ENCODE measurements at regions not wholly inside any gene's neighbourhood (a gene's known extent, or its start where the extent isn't known, plus 50 kb on each side); places are given as distances from the start of the nearest gene placed in this dataset.

GRCh38 chr4:106424426-106424825, 55.8 kb upstream of the GIMD1 start:
- Histone ChIP-seq H3K36me3 (no peaks in the 10 kb centered on the region), H3K9me3 (no peaks in the 10 kb centered on the region), H3K4me3 (ENCODE audit: low read depth, low read length) (no peak overlapping the region), H3K4me1 (no peaks in the 10 kb centered on the region), H3K27me3 (no peaks in the 10 kb centered on the region)
- DNase-seq: no peak
- no peak for TF ChIP-seq CTCF (IDR thresholded peaks at IDR 0.05; ENCODE audit: low read depth, low read length)

- no peak for TF ChIP-seq CTCF (IDR thresholded peaks at IDR 0.05; ENCODE audit: low read depth, low read length)
- no peak for DNase-seq
- no peak overlapping the region for H3K4me3 ChIP-seq (ENCODE audit: low read depth, low read length)
Observed at GRCh38 chr4:106423791-106424190, 55.2 kb upstream of the GIMD1 start.

GRCh38 chr4:106422766-106423165, 54.2 kb upstream of the GIMD1 start:
- no peaks in the 10 kb centered on the region for H3K4me1 ChIP-seq
- H3K27me3 ChIP-seq: no peaks in the 10 kb centered on the region
- H3K4me3 ChIP-seq (ENCODE audit: low read depth, low read length): no peak overlapping the region
- H3K36me3 ChIP-seq: no peaks in the 10 kb centered on the region
- no peak for DNase-seq
- no peak for TF ChIP-seq CTCF (IDR thresholded peaks at IDR 0.05; ENCODE audit: low read depth, low read length)
- no peaks in the 10 kb centered on the region for H3K9me3 ChIP-seq

More at GRCh38 chr4:106423791-106424190, 55.2 kb upstream of the GIMD1 start:
- Histone ChIP-seq H3K27me3 (no peaks in the 10 kb centered on the region), H3K36me3 (no peaks in the 10 kb centered on the region), H3K4me1 (no peaks in the 10 kb centered on the region), H3K9me3 (no peaks in the 10 kb centered on the region)

GRCh38 chr4:106421441-106422296, 53.1 kb upstream of the GIMD1 start:
- no peak for DNase-seq
- Histone ChIP-seq H3K27me3 (no peaks in the 10 kb centered on the region), H3K4me3 (ENCODE audit: low read depth, low read length) (no peak overlapping the region), H3K9me3 (no peaks in the 10 kb centered on the region), H3K36me3 (no peaks in the 10 kb centered on the region), H3K4me1 (no peaks in the 10 kb centered on the region)
- TF ChIP-seq CTCF (IDR thresholded peaks at IDR 0.05; ENCODE audit: low read depth, low read length): no peak

- no peak for DNase-seq
- TF ChIP-seq CTCF (IDR thresholded peaks at IDR 0.05; ENCODE audit: low read depth, low read length): no peak
Observed at GRCh38 chr4:106418444-106418843, 49.9 kb upstream of the GIMD1 start.

More at GRCh38 chr4:106418444-106418843, 49.9 kb upstream of the GIMD1 start:
- Histone ChIP-seq H3K36me3 (no peaks in the 10 kb centered on the region), H3K27me3 (no peaks in the 10 kb centered on the region), H3K4me1 (no peaks in the 10 kb centered on the region), H3K4me3 (ENCODE audit: low read depth, low read length) (no peak overlapping the region), H3K9me3 (no peaks in the 10 kb centered on the region)
